Breast epithelium (tissue), 4 donors: ENCODE measurements at regions not wholly inside any gene's neighbourhood (a gene's known extent, or its start where the extent isn't known, plus 50 kb on each side); places are given as distances from the start of the nearest gene placed in this dataset.
"Not testable (repeated sequence)": the region's sequence is repeated elsewhere in the genome, so short reads cannot be mapped to it uniquely, and the experiment has no call there.

Source experiments
- DNase-seq, 2 donors: peaks; one replicate each; pipeline ENCODE4 v3.0.0-alpha.2; 2019; ENCODE audit warnings: low spot score in 2 of 2
- H3K27ac ChIP-seq, 2 donors: fragments of 200-600 bp; sonication (generic) in 1 of 2; one replicate each; pipeline ENCODE4 v1.5.1; 2016 to 2019; ENCODE audit warnings: mild to moderate bottlenecking in 1 of 2
- H3K27me3 ChIP-seq, 2 donors: fragments of 200-600 bp; sonication (generic) in 1 of 2; one replicate each; pipeline versions ENCODE4 v1.5.1 to v1.6.0; 2017 to 2019; ENCODE audit warnings: control low read depth in 1 of 2, mild to moderate bottlenecking in 1 of 2
- H3K36me3 ChIP-seq: fragments of 200-600 bp; one replicate; pipeline ENCODE4 v1.5.1; 2019
- H3K4me1 ChIP-seq, 2 donors: fragments of 200-600 bp; sonication (generic); one replicate each; pipeline ENCODE4 v1.5.1; 2016 to 2019; ENCODE audit warnings: control low read depth in 1 of 2
- H3K4me3 ChIP-seq, 3 donors: fragments of 200-600 bp; sonication (generic); 1 replicate in 2 of 3; 2 replicates in 1 of 3; pipeline ENCODE4 v1.5.1; 2016 to 2019; ENCODE audit warnings: mild to moderate bottlenecking in 3 of 3, moderate library complexity in 2 of 3
- H3K9me3 ChIP-seq, 2 donors: fragments of 200-600 bp; sonication (generic) in 1 of 2; one replicate each; pipeline ENCODE4 v1.5.1; 2016 to 2019; ENCODE audit warnings: control low read depth in 1 of 2
- CTCF ChIP-seq, 3 donors: fragments of 450-650 bp; IDR thresholded peaks; one replicate each; pipeline ENCODE4 v1.5.1; 2016 to 2017; ENCODE audit warnings: antibody characterized with exemption in 3 of 3, mild to moderate bottlenecking in 3 of 3, moderate library complexity in 3 of 3
- POLR2A ChIP-seq: fragments of 450-650 bp; IDR thresholded peaks from one replicate; pipeline ENCODE4 v1.6.1; 2016; ENCODE audit warnings: antibody characterized with exemption, mild to moderate bottlenecking, moderate library complexity
- POLR2AphosphoS5 ChIP-seq, 3 donors: sonication (generic); formaldehyde crosslinking; IDR thresholded peaks; one replicate each; pipeline ENCODE4 v1.6.1; 2017; ENCODE audit warnings: antibody characterized with exemption in 3 of 3
- intact Hi-C: fragments of 100-400 bp; cut with DNase I; formaldehyde crosslinking; loops from one replicate; pipeline ENCODE4 v1.15.1; 2023; ENCODE audit warnings: low total_unique reads

- intact Hi-C loops = no loop called here
- Histone ChIP-seq H3K27ac (no peak overlapping the region), H3K9me3 (no peaks in the 10 kb centered on the region), H3K36me3 (no peaks in the 10 kb centered on the region), H3K4me3 (no peak overlapping the region), H3K27me3 (no peaks in the 10 kb centered on the region), H3K4me1 (no peaks in the 10 kb centered on the region)
- DNase-seq = no peak
- TF ChIP-seq CTCF (IDR thresholded peaks at IDR 0.05) = no peak
- no peak for TF ChIP-seq POLR2A
- TF ChIP-seq POLR2AphosphoS5 (IDR thresholded peaks at IDR 0.05) = no peak
Measured at GRCh38 chr2:121849236-121849635, 93.8 kb downstream of the TSN start.

- H3K4me1 ChIP-seq, H3K36me3 ChIP-seq, H3K4me3 ChIP-seq, H3K27me3 ChIP-seq, DNase-seq, H3K9me3 ChIP-seq, H3K27ac ChIP-seq, intact Hi-C loops: not testable (repeated sequence)
Measured at GRCh38 chr2:121853149-121853548, 97.7 kb downstream of the TSN start.

GRCh38 chr2:121855510-121855909 is 100.1 kb downstream of the TSN start:
- Histone ChIP-seq H3K27ac (no peak overlapping the region), H3K4me3 (no peak overlapping the region), H3K4me1 (no peaks in the 10 kb centered on the region), H3K9me3 (no peaks in the 10 kb centered on the region), H3K36me3 (no peaks in the 10 kb centered on the region), H3K27me3 (peaks cover 0 to 6% of the 10 kb centered on the region in 2 donors)
- TF ChIP-seq POLR2AphosphoS5 (IDR thresholded peaks at IDR 0.05) (no peak), POLR2A (no peak), CTCF (IDR thresholded peaks at IDR 0.05) (no peak)
- DNase-seq = no peak
- intact Hi-C loops = no loop called here

GRCh38 chr2:121856360-121856759 is 100.9 kb downstream of the TSN start:
- no peak for TF ChIP-seq CTCF (IDR thresholded peaks at IDR 0.05)
- no peak for TF ChIP-seq POLR2AphosphoS5 (IDR thresholded peaks at IDR 0.05)
- TF ChIP-seq POLR2A = no peak
- no peak overlapping the region for H3K27ac ChIP-seq
- DNase-seq = no peak

GRCh38 chr2:121858369-121858768 is 102.9 kb downstream of the TSN start:
- H3K27ac ChIP-seq = no peak overlapping the region
- TF ChIP-seq CTCF (IDR thresholded peaks at IDR 0.05) = no peak
- no peak for TF ChIP-seq POLR2A
- TF ChIP-seq POLR2AphosphoS5 (IDR thresholded peaks at IDR 0.05) = no peak
- no peak overlapping the region for H3K4me3 ChIP-seq
- H3K36me3 ChIP-seq = no peaks in the 10 kb centered on the region
- intact Hi-C loops = no loop called here
- H3K27me3 ChIP-seq = peaks cover 0 to 6% of the 10 kb centered on the region in 2 donors
- H3K4me1 ChIP-seq = no peaks in the 10 kb centered on the region
- DNase-seq = no peak
- H3K9me3 ChIP-seq = peaks cover 0 to 5% of the 10 kb centered on the region in 2 donors

More at GRCh38 chr2:121856360-121856759, 100.9 kb downstream of the TSN start:
- Histone ChIP-seq H3K9me3 (no peaks in the 10 kb centered on the region), H3K36me3 (no peaks in the 10 kb centered on the region), H3K4me3 (no peak overlapping the region), H3K27me3 (peaks cover 0 to 6% of the 10 kb centered on the region in 2 donors), H3K4me1 (no peaks in the 10 kb centered on the region)
- intact Hi-C loops = no loop called here

- DNase-seq = no peak
- no peaks in the 10 kb centered on the region for H3K36me3 ChIP-seq
- H3K27ac ChIP-seq = no peak overlapping the region
- intact Hi-C loops = no loop called here
- TF ChIP-seq POLR2AphosphoS5 (IDR thresholded peaks at IDR 0.05) (no peak), POLR2A (no peak), CTCF (IDR thresholded peaks at IDR 0.05) (no peak)
- H3K4me3 ChIP-seq = no peak overlapping the region
- H3K27me3 ChIP-seq = peaks cover 0 to 6% of the 10 kb centered on the region in 2 donors
- peaks cover 0 to 6% of the 10 kb centered on the region in 2 donors for H3K9me3 ChIP-seq
- H3K4me1 ChIP-seq = no peaks in the 10 kb centered on the region
Measured at GRCh38 chr2:121858847-121859246, 103.4 kb downstream of the TSN start.
